Vagina (tissue), 2 donors: ENCODE measurements at regions not wholly inside any gene's neighbourhood (a gene's known extent, or its start where the extent isn't known, plus 50 kb on each side); places are given as distances from the start of the nearest gene placed in this dataset.

Source experiments
- POLR2A ChIP-seq, 2 donors: fragments of 450-650 bp; IDR thresholded peaks; one replicate each; pipeline ENCODE4 v1.6.1; 2017; ENCODE audit warnings: antibody characterized with exemption in 2 of 2, mild to moderate bottlenecking in 2 of 2, moderate library complexity in 2 of 2
- POLR2AphosphoS5 ChIP-seq, 2 donors: sonication (generic); formaldehyde crosslinking; IDR thresholded peaks; one replicate each; pipeline ENCODE4 v1.9.0; 2017; ENCODE audit warnings: antibody characterized with exemption in 2 of 2, mild to moderate bottlenecking in 2 of 2, low read depth in 1 of 2; ENCODE audit not compliant: insufficient read depth in 1 of 2
- TF ChIP-seq, protein P1 (sequence below), 3 experiments: fragments of 450-650 bp in 2 of 3; fragments of 200-600 bp in 1 of 3; sonication (generic) in 1 of 3; IDR thresholded peaks; one replicate each; pipeline ENCODE4 v1.5.1; 2017 to 2019; ENCODE audit warnings: antibody characterized with exemption in 3 of 3, mild to moderate bottlenecking in 2 of 3, moderate library complexity in 2 of 3

DNA sequence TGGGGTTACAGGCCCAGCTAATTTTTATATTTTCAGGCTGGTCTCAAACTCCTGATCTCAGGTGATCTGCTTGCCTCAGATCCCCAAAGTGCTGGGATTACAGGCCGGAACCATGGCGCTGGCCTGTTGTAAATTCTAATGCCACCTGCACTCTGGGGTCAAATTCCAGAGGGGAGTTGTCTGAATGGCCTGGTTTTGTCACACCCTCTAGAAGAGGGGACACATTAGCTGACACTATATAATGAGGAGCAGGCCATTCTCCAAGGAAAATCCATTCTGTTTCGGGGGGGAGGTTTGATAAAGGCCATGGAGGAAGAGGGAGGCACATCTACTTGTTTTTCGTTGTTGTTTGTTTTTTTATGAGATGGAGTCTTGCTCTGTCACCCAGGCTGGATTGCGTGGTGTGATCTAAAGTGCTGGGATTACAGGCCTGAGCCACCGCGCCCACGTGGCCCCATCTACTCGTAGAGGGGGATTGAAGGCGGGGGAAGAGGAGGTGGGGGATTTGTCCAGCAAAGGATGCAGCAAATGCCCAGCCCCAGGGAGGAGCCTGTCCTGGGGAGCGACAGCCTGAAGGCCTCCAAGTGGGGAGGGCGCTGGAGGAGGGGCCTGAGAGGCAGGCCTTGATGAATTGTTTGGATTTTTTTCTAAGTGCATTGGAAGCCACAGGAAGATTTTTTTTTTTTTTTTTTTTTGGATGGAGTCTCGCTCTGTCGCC, 78.4 kb upstream of the SLC45A1 start:
- TF ChIP-seq POLR2AphosphoS5 (IDR thresholded peaks at IDR 0.05; ENCODE audit: insufficient read depth in 1 of 2, low read depth in 1 of 2) (no peak), POLR2A (IDR thresholded peaks at IDR 0.05) (no peak)
- TF ChIP-seq, protein P1, sequence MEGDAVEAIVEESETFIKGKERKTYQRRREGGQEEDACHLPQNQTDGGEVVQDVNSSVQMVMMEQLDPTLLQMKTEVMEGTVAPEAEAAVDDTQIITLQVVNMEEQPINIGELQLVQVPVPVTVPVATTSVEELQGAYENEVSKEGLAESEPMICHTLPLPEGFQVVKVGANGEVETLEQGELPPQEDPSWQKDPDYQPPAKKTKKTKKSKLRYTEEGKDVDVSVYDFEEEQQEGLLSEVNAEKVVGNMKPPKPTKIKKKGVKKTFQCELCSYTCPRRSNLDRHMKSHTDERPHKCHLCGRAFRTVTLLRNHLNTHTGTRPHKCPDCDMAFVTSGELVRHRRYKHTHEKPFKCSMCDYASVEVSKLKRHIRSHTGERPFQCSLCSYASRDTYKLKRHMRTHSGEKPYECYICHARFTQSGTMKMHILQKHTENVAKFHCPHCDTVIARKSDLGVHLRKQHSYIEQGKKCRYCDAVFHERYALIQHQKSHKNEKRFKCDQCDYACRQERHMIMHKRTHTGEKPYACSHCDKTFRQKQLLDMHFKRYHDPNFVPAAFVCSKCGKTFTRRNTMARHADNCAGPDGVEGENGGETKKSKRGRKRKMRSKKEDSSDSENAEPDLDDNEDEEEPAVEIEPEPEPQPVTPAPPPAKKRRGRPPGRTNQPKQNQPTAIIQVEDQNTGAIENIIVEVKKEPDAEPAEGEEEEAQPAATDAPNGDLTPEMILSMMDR (IDR thresholded peaks at IDR 0.05), result no peak
